ENCODE measurements at regions not wholly inside any gene's neighbourhood (a gene's known extent, or its start where the extent isn't known, plus 50 kb on each side); places are given as distances from the start of the nearest gene placed in this dataset.

DNA sequence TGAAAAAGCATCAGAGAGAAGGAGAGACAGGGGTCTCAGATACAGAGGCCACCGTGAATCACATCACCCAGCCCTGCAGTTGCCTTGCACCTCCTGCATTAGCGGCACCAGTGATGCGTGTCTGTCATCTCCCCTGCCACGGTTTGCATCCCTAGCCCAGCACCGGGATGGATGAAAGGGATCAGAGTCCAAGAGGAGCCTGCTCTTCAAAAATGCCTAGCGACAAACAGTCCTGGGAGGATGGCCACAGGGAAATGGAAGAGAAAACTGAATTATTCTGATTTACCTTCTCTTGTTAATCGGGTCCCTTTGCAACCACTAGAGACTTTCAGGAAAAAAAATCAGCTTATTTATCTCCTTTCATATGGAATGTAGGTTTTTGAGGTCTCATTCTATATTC lies 495.6 kb upstream of the KIRREL3 start:
- TF ChIP-seq, protein P1, sequence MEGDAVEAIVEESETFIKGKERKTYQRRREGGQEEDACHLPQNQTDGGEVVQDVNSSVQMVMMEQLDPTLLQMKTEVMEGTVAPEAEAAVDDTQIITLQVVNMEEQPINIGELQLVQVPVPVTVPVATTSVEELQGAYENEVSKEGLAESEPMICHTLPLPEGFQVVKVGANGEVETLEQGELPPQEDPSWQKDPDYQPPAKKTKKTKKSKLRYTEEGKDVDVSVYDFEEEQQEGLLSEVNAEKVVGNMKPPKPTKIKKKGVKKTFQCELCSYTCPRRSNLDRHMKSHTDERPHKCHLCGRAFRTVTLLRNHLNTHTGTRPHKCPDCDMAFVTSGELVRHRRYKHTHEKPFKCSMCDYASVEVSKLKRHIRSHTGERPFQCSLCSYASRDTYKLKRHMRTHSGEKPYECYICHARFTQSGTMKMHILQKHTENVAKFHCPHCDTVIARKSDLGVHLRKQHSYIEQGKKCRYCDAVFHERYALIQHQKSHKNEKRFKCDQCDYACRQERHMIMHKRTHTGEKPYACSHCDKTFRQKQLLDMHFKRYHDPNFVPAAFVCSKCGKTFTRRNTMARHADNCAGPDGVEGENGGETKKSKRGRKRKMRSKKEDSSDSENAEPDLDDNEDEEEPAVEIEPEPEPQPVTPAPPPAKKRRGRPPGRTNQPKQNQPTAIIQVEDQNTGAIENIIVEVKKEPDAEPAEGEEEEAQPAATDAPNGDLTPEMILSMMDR (IDR thresholded peaks at IDR 0.05) = no peak
- TF ChIP-seq POLR2A (IDR thresholded peaks at IDR 0.05) = no peak
